H1 (cell line): ENCODE measurements at regions not wholly inside any gene's neighbourhood (a gene's known extent, or its start where the extent isn't known, plus 50 kb on each side); places are given as distances from the start of the nearest gene placed in this dataset.

Experiments used
- CEBPB ChIP-seq: IDR thresholded peaks from 2 replicates; pipeline ENCODE4 v1.6.1; 2012; ENCODE audit warnings: low read depth, low read length
- CTCF ChIP-seq, 3 experiments: IDR thresholded peaks; 1 replicate in 2 of 3; 2 replicates in 1 of 3; pipeline versions ENCODE4 v1.5.1 to v1.6.1; 2011; ENCODE audit warnings: low read length in 3 of 3, mild to moderate bottlenecking in 3 of 3, inconsistent platforms in 2 of 3, low read depth in 1 of 3, moderate library complexity in 1 of 3; ENCODE audit not compliant: insufficient read depth in 1 of 3; ENCODE audit errors: control extremely low read depth in 1 of 3
- EP300 ChIP-seq, 2 experiments: IDR thresholded peaks; 1 replicate in 1 of 2; 2 replicates in 1 of 2; pipeline ENCODE4 v1.6.1; 2011 to 2012; ENCODE audit warnings: low read depth in 2 of 2, low read length in 2 of 2, mild to moderate bottlenecking in 2 of 2, borderline replicate concordance in 1 of 2, inconsistent platforms in 1 of 2, moderate library complexity in 1 of 2
- EZH2 ChIP-seq: fragments of 200-600 bp; sonication (generic); IDR thresholded peaks from 2 replicates; pipeline ENCODE4 v1.7.1; 2012; ENCODE audit warnings: low read depth, mild to moderate bottlenecking, moderate library complexity, low read length, inconsistent platforms; ENCODE audit not compliant: severe bottlenecking
- POLR2A ChIP-seq, 2 experiments: IDR thresholded peaks; 1 replicate in 1 of 2; 2 replicates in 1 of 2; pipeline ENCODE4 v1.6.1; 2011; ENCODE audit warnings: low read depth in 2 of 2, low read length in 2 of 2, mild to moderate bottlenecking in 2 of 2; ENCODE audit errors: control extremely low read depth in 1 of 2
- SAP30 ChIP-seq: fragments of 300-600 bp; sonication (generic); IDR thresholded peaks from 2 replicates; pipeline ENCODE4 v1.7.1; 2012; ENCODE audit warnings: low read length, moderate library complexity, mild to moderate bottlenecking, inconsistent platforms; ENCODE audit not compliant: insufficient read depth, insufficient replicate concordance
- SP2 ChIP-seq: IDR thresholded peaks from 2 replicates; pipeline ENCODE4 v1.6.1; 2012; ENCODE audit warnings: mild to moderate bottlenecking, low read length, inconsistent platforms

GRCh38 chr13:87954091-87954490 is 282.9 kb downstream of the SLITRK5 start:
- TF ChIP-seq SP2 (no peak), CTCF (IDR thresholded peaks at IDR 0.05; ENCODE audit: control extremely low read depth in 1 of 3, insufficient read depth in 1 of 3, low read depth in 1 of 3, low read length in 3 of 3) (no peak), CEBPB (no peak), EZH2 (no peak), SAP30 (no peak), EP300 (IDR thresholded peaks at IDR 0.05; ENCODE audit: borderline replicate concordance in 1 of 2, low read depth in 2 of 2, low read length in 2 of 2) (no peak), POLR2A (IDR thresholded peaks at IDR 0.05; ENCODE audit: control extremely low read depth in 1 of 2, low read depth in 2 of 2, low read length in 2 of 2) (no peak)
